Adrenal gland (tissue), 9 donors: ENCODE measurements at regions not wholly inside any gene's neighbourhood (a gene's known extent, or its start where the extent isn't known, plus 50 kb on each side); places are given as distances from the start of the nearest gene placed in this dataset.
"Not testable (repeated sequence)": the region's sequence is repeated elsewhere in the genome, so short reads cannot be mapped to it uniquely, and the experiment has no call there.

Experiments used
- DNase-seq, 7 donors: peaks; one replicate each; pipeline ENCODE4 v3.0.0-alpha.2; 2019 to 2020
- H3K27ac ChIP-seq, 5 donors: fragments of 200-600 bp; sonication (generic) in 4 of 5; 1 replicate in 3 of 5; 2 replicates in 2 of 5; pipeline versions ENCODE4 v1.5.1 to v1.8.0; 2016 to 2020; ENCODE audit warnings: mild to moderate bottlenecking in 1 of 5
- H3K27me3 ChIP-seq: fragments of 200-600 bp; 2 replicates; pipeline ENCODE4 v1.8.0; 2021
- H3K36me3 ChIP-seq, 2 donors: fragments of 200-600 bp; replicated peaks in 1 of 2; 1 replicate in 1 of 2; 2 replicates in 1 of 2; pipeline versions ENCODE4 v1.5.1 to v1.8.0; 2018 to 2022
- H3K4me1 ChIP-seq, 2 donors: fragments of 200-600 bp; replicated peaks in 1 of 2; 1 replicate in 1 of 2; 2 replicates in 1 of 2; pipeline versions ENCODE4 v1.5.1 to v1.8.0; 2018 to 2021
- H3K4me3 ChIP-seq, 4 donors: fragments of 200-600 bp; sonication (generic) in 3 of 4; one replicate each; pipeline ENCODE4 v1.5.1; 2016 to 2018
- H3K9me3 ChIP-seq, 3 donors: fragments of 200-600 bp; sonication (generic) in 1 of 3; replicated peaks in 1 of 3; 1 replicate in 2 of 3; 2 replicates in 1 of 3; pipeline versions ENCODE4 v1.5.1 to v1.8.0; 2016 to 2021
- CTCF ChIP-seq, 6 experiments: fragments of 450-650 bp in 4 of 6; fragments of 200-600 bp in 2 of 6; sonication (generic) in 1 of 6; IDR thresholded peaks; 1 replicate in 5 of 6; 2 replicates in 1 of 6; pipeline versions ENCODE4 v1.5.1 to v1.8.0; 2016 to 2021; ENCODE audit warnings: antibody characterized with exemption in 6 of 6, mild to moderate bottlenecking in 2 of 6, moderate library complexity in 1 of 6
- POLR2A ChIP-seq, 2 donors: fragments of 450-650 bp; IDR thresholded peaks; one replicate each; pipeline ENCODE4 v1.6.1; 2017; ENCODE audit warnings: antibody characterized with exemption in 2 of 2, mild to moderate bottlenecking in 2 of 2, moderate library complexity in 1 of 2
- WGBS, 4 donors: extraction: QIAGEN DNeasy Blood & Tissue Kit in 2 of 4; methylation state at CpG; one replicate each; pipeline versions ENCODE4 v1.1.5 to v1.1.7; 2013 to 2017; 5-methylcytosine and 5-hydroxymethylcytosine counted together
- intact Hi-C, 2 donors: fragments of 100-400 bp; cut with DNase I; formaldehyde crosslinking; loops; one replicate each; pipeline versions ENCODE4 v1.14.1 to v1.15.0; 2022 to 2023
- donor health status: healthy with polysubstance abuse.
- donor health status: Bipolar disorder and iron deficiency.
- donor health status: DM: yes; HTN: yes; CAD: no.
- donor health status: DM: no; HTN: no; CAD: no.
- donor health status: DM: no; HTN: no; CAD: no.

DNA sequence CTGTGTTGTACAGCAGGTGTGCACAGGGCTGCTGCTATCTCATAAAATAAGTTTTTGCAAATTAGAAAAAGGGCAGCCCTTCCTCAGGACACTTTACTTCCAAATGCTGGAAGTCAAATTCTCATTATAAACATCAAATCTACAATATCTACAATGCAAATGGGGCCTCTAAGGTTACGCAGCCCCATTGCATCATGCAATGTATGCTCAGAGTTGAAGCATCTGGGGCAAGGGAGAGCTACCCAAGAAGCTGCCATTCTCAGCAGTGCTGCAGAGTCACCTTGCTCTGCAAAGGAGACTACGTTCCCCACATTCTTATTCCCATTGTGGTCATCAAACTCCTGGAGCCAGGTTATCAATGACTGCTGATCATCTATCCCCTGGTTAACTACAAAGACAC lies 208.9 kb upstream of the POGK start:
- H3K36me3 ChIP-seq: no peaks in the 10 kb centered on the region
- no peaks in the 10 kb centered on the region for H3K9me3 ChIP-seq
- intact Hi-C loops: no loop called here
- 78 to 82% (median 80%) methylated on average over 2 of the region's 2 CpGs for WGBS, 4 donors
- TF ChIP-seq POLR2A (IDR thresholded peaks at IDR 0.05): no peak
- no peak for TF ChIP-seq CTCF (IDR thresholded peaks at IDR 0.05)
- H3K4me3 ChIP-seq: no peak overlapping the region
- H3K27me3 ChIP-seq: no peaks in the 10 kb centered on the region
- H3K27ac ChIP-seq: no peak overlapping the region
- H3K4me1 ChIP-seq: no peaks in the 10 kb centered on the region
- no peak for DNase-seq

GRCh38 chr1:166638137-166638536 lies 201.1 kb upstream of the POGK start:
- intact Hi-C loops: no loop called here
- Histone ChIP-seq H3K4me3 (no peak overlapping the region), H3K27ac (no peak overlapping the region), H3K27me3 (no peaks in the 10 kb centered on the region), H3K4me1 (no peaks in the 10 kb centered on the region), H3K36me3 (no peaks in the 10 kb centered on the region), H3K9me3 (no peaks in the 10 kb centered on the region)
- TF ChIP-seq POLR2A (IDR thresholded peaks at IDR 0.05): no peak
- TF ChIP-seq CTCF (IDR thresholded peaks at IDR 0.05): no peak
- WGBS, 4 donors: 64 to 89% (median 77%) methylated on average over 1 to 5 of the region's 5 CpGs
- no peak for DNase-seq

DNA sequence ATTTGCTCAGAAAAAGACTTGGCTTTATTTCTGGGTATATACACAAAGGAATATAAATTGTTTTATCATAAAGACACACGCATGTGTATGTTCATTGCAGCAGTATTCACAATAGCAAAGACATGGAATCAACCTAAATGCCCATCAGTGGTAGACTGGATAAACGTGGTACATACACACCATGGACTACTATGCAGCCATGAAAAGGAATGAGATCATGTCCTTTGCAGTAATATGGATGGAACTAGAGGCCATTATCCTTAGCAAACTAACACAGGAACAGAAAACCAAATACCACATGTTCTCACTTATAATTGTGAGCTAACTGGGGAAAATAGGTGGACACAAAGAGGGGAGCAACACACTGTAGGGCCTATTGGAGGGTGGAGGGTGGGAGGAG lies 182.0 kb upstream of the POGK start:
- DNase-seq, H3K4me1 ChIP-seq, intact Hi-C loops, H3K27ac ChIP-seq, H3K27me3 ChIP-seq, H3K9me3 ChIP-seq, H3K4me3 ChIP-seq, H3K36me3 ChIP-seq: not testable (repeated sequence)
- WGBS, 4 donors: 59 to 73% (median 63%) methylated on average over 2 of the region's 2 CpGs

GRCh38 chr1:166666790-166667189 lies 172.5 kb upstream of the POGK start:
- intact Hi-C loops: not testable (repeated sequence)

DNA sequence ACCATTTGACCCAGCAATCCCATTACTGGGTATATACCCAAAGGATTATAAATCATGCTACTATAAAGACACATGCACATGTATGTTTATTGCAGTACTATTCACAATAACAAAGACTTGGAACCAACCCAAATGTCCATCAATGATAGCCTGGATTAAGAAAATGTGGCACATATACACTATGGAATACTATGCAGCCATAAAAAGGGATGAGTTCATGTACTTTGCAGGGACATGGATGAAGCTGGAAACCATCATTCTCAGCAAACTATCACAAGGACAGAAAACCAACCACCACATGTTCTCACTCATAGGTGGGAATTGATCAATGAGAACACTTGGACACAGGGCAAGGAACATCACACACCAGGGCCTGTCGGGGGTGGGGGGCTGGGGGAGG lies 171.7 kb upstream of the POGK start:
- H3K27ac ChIP-seq, H3K4me3 ChIP-seq, H3K9me3 ChIP-seq, H3K4me1 ChIP-seq, DNase-seq, H3K36me3 ChIP-seq, intact Hi-C loops, H3K27me3 ChIP-seq: not testable (repeated sequence)
- 81 to 92% (median 85%) methylated on average over 1 of the region's 1 CpG for WGBS, 4 donors

More at GRCh38 chr1:166666790-166667189, 172.5 kb upstream of the POGK start:
- not testable (repeated sequence) for H3K4me1 ChIP-seq, H3K9me3 ChIP-seq, H3K27me3 ChIP-seq, DNase-seq, H3K36me3 ChIP-seq, H3K4me3 ChIP-seq, H3K27ac ChIP-seq
- 68 to 97% (median 84%) methylated on average over 3 of the region's 3 CpGs for WGBS, 4 donors

DNA sequence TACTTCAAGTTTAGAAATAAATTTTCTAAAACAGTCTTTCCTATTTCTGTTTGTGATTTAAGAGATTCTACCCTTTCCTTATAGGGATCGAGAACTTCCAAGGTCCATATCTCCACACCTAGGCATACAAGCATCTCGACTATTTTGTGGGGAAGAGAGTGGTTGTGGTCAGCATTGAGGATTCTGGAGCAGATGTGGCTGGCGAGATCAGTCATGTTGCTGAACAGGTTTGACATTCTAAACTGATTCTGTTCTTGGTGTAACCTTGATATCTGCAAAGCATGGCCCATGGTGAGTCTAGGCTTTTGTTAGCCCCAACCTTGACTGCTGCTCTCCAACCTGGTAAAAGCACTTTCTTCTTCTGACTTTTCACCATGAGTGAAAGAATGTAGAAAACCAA lies 167.6 kb upstream of the POGK start:
- Histone ChIP-seq H3K4me3 (no peak overlapping the region), H3K27ac (no peak overlapping the region), H3K36me3 (no peaks in the 10 kb centered on the region), H3K9me3 (no peaks in the 10 kb centered on the region), H3K27me3 (no peaks in the 10 kb centered on the region), H3K4me1 (no peaks in the 10 kb centered on the region)
- 67 to 77% (median 70%) methylated on average over 3 of the region's 3 CpGs for WGBS, 4 donors
- intact Hi-C loops: no loop called here
- DNase-seq: no peak
- TF ChIP-seq CTCF (IDR thresholded peaks at IDR 0.05) (no peak), POLR2A (IDR thresholded peaks at IDR 0.05) (no peak)
